MM.1S (cell line): ENCODE measurements at regions not wholly inside any gene's neighbourhood (a gene's known extent, or its start where the extent isn't known, plus 50 kb on each side); places are given as distances from the start of the nearest gene placed in this dataset.

Experiments
- DNase-seq: peaks from one replicate; pipeline ENCODE4 v3.0.0-alpha.2; 2015
- H2AFZ ChIP-seq: fragments of 300-600 bp; sonication (generic); 2 replicates; pipeline ENCODE4 v1.6.0; 2016; ENCODE audit warnings: antibody characterized with exemption, low read length
- H3F3A ChIP-seq: fragments of 300-600 bp; sonication (generic); 2 replicates; pipeline ENCODE4 v1.6.1; 2016; ENCODE audit warnings: mild to moderate bottlenecking, antibody characterized with exemption, low read length, moderate library complexity, mixed read lengths; ENCODE audit not compliant: insufficient read depth
- H3K27ac ChIP-seq: fragments of 300-600 bp; sonication (generic); 2 replicates; pipeline ENCODE4 v1.5.1; 2016; ENCODE audit warnings: mild to moderate bottlenecking, low read length
- H3K27me3 ChIP-seq: fragments of 300-600 bp; sonication (generic); replicated peaks from 2 replicates; pipeline ENCODE4 v1.6.0; 2016; ENCODE audit warnings: low read length; ENCODE audit not compliant: insufficient read depth
- H3K36me3 ChIP-seq: fragments of 300-600 bp; sonication (generic); replicated peaks from 2 replicates; pipeline ENCODE4 v1.6.1; 2016; ENCODE audit warnings: mild to moderate bottlenecking, low read length, mixed read lengths; ENCODE audit not compliant: insufficient read depth
- H3K4me1 ChIP-seq: fragments of 300-600 bp; sonication (generic); 2 replicates; pipeline ENCODE4 v1.6.1; 2016; ENCODE audit warnings: low read length, mixed read lengths
- H3K4me2 ChIP-seq: fragments of 300-600 bp; sonication (generic); 2 replicates; pipeline ENCODE4 v1.6.0; 2016; ENCODE audit warnings: low read depth, low read length
- H3K4me3 ChIP-seq: fragments of 300-600 bp; sonication (generic); 2 replicates; pipeline ENCODE4 v1.5.1; 2016; ENCODE audit warnings: low read length, mixed read lengths
- H3K79me2 ChIP-seq: fragments of 300-600 bp; sonication (generic); 2 replicates; pipeline ENCODE4 v1.6.1; 2016; ENCODE audit warnings: mixed run types, low read length, mixed read lengths
- H3K9ac ChIP-seq: fragments of 300-600 bp; sonication (generic); 2 replicates; pipeline ENCODE4 v1.6.1; 2016; ENCODE audit warnings: low read length, mixed read lengths
- H3K9me2 ChIP-seq: fragments of 300-600 bp; sonication (generic); replicated peaks from 2 replicates; pipeline ENCODE4 v1.6.1; 2016; ENCODE audit warnings: mild to moderate bottlenecking, low read length, mixed read lengths; ENCODE audit not compliant: insufficient read depth
- H3K9me3 ChIP-seq: fragments of 300-600 bp; sonication (generic); replicated peaks from 2 replicates; pipeline ENCODE4 v1.6.1; 2016; ENCODE audit warnings: mild to moderate bottlenecking, low read length, mixed read lengths; ENCODE audit not compliant: insufficient read depth
- H4K20me1 ChIP-seq: fragments of 300-600 bp; sonication (generic); 2 replicates; pipeline ENCODE4 v1.6.1; 2016; ENCODE audit warnings: mild to moderate bottlenecking, low read length, moderate library complexity, mixed read lengths; ENCODE audit not compliant: insufficient read depth
- CTCF ChIP-seq: fragments of 300-600 bp; sonication (generic); IDR thresholded peaks from 2 replicates; pipeline ENCODE4 v1.5.1; 2016; ENCODE audit warnings: antibody characterized with exemption, low read length, mixed read lengths
- EZH2 ChIP-seq: fragments of 300-600 bp; sonication (generic); optimal IDR thresholded peaks from 2 replicates; pipeline ENCODE3; 2017; ENCODE audit warnings: low read depth, mild to moderate bottlenecking, antibody characterized with exemption, low read length, mixed read lengths
- EZH2phosphoT487 ChIP-seq: fragments of 300-600 bp; sonication (generic); IDR thresholded peaks from 2 replicates; pipeline ENCODE4 v1.6.1; 2018; ENCODE audit warnings: antibody characterized with exemption, low read length

DNA sequence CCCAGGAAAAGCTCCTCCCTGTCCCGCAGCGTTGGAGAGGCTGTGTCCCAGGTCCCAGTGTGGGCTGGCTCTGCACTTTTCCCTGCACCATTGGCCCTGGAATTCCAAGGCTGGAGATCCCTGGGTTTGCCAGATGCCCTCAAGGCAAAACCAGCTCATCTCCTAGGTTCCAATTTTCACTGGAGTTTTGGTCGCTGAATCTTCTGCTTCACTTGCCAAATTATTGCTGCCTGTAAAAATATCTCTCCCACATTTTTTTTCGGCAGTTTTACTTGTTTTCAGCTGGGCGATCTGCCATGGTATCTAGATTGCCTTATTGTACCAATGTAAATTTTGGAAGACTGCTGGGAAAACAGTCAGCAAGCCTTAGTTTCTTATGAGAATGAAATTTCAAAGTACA is 150.9 kb upstream of the ATP10A start:
- no peaks in the 10 kb centered on the region for H3F3A ChIP-seq
- H3K9ac ChIP-seq, result no peak overlapping the region

DNA sequence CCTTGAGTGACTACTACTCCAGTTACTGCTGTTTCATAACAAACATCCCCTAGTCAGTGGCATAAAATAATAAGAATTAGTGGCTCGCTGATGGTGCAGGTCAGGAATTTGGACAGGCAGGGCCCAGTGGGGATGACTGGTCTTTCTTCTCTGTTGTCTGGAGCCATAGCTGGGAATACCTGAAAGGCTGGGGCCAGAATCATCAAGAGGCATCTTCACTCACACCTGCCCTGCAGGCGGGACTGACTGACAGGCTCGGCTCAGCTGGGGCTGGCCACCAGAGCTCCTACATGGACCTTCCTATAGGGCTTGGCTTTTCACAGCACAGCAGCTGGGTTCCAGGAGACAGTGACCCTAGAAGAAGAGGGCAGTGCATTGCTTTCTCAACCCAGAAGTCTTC is 148.8 kb upstream of the ATP10A start:
- H3K4me3 ChIP-seq, result no peak overlapping the region
- TF ChIP-seq CTCF (no peak), EZH2 (no peak), EZH2phosphoT487 (no peak)

More for the DNA sequence above, 150.9 kb upstream of the ATP10A start:
- Histone ChIP-seq H3K4me1 (no peaks in the 10 kb centered on the region), H3K4me2 (no peak overlapping the region), H3K79me2 (no peaks in the 10 kb centered on the region), H3K36me3 (no peaks in the 10 kb centered on the region), H3K9me3 (no peaks in the 10 kb centered on the region), H3K4me3 (no peak overlapping the region), H3K9me2 (no peaks in the 10 kb centered on the region), H3K27ac (no peak overlapping the region), H3K27me3 (no peaks in the 10 kb centered on the region), H2AFZ (no peak overlapping the region), H4K20me1 (no peaks in the 10 kb centered on the region)
- TF ChIP-seq EZH2 (no peak), EZH2phosphoT487 (no peak)
- DNase-seq, result no peak

DNA sequence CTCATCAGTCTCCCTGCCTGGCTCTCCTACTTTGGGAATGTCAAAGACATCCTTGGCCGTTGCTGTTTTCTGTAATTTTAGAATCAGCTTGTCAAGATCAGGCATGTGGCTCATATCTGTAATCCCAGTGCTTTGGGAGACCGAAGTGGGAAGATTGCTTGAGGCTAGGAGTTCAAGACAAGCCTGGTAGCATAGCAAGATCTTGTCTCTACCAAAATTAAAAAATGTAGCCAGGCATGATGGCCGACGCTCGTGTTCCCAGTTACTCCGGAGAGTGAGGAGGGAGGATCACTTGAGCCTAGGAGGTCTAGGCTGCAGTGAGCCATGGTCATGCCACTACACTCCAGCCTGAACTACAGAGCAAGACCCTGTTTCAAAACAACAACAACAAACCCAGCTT is 144.0 kb upstream of the ATP10A start:
- H3K27me3 ChIP-seq, result no peaks in the 10 kb centered on the region
- TF ChIP-seq CTCF (no peak), EZH2 (no peak), EZH2phosphoT487 (no peak)
- H2AFZ ChIP-seq, result no peak overlapping the region
- H3K27ac ChIP-seq, result no peak overlapping the region
- no peaks in the 10 kb centered on the region for H3K4me1 ChIP-seq
- H3K79me2 ChIP-seq, result no peaks in the 10 kb centered on the region
- H3K4me2 ChIP-seq, result no peak overlapping the region
- no peak overlapping the region for H3K4me3 ChIP-seq
- no peaks in the 10 kb centered on the region for H3F3A ChIP-seq
- H3K36me3 ChIP-seq, result no peaks in the 10 kb centered on the region
- H4K20me1 ChIP-seq, result no peaks in the 10 kb centered on the region
- H3K9me3 ChIP-seq, result no peaks in the 10 kb centered on the region
- DNase-seq, result no peak
- H3K9ac ChIP-seq, result no peak overlapping the region
- H3K9me2 ChIP-seq, result no peaks in the 10 kb centered on the region

More for the DNA sequence above, 148.8 kb upstream of the ATP10A start:
- no peak for DNase-seq
- Histone ChIP-seq H3K4me1 (no peaks in the 10 kb centered on the region), H2AFZ (no peak overlapping the region), H3K79me2 (no peaks in the 10 kb centered on the region), H3K4me2 (no peak overlapping the region), H3K36me3 (no peaks in the 10 kb centered on the region), H3K27ac (no peak overlapping the region), H3F3A (no peaks in the 10 kb centered on the region), H3K27me3 (no peaks in the 10 kb centered on the region), H3K9me3 (no peaks in the 10 kb centered on the region), H4K20me1 (no peaks in the 10 kb centered on the region), H3K9ac (no peak overlapping the region), H3K9me2 (no peaks in the 10 kb centered on the region)

DNA sequence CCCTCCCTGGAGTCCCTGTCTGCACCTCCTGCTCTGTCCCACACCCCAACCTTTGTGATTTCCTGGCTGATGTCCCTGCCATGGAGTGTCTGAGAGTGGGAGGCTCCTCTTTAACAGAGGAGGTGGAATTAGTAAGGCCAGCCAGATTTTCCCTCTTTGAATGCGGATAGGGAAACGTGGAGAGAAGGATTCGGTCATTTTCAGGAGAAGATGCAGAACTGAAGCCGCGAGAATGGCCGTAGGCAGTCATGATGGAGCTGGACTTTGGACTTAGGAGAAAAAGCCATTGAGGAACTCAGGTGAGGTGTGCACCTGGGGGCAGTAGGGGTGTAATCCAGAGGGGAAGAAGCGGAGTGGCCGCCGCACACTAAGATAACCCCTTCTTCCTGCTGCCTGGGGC is 138.1 kb upstream of the ATP10A start:
- no peaks in the 10 kb centered on the region for H3K4me1 ChIP-seq
- no peaks in the 10 kb centered on the region for H3K9me3 ChIP-seq
- no peaks in the 10 kb centered on the region for H3K36me3 ChIP-seq
- no peaks in the 10 kb centered on the region for H3K27me3 ChIP-seq
- H3K4me3 ChIP-seq, result no peak overlapping the region
- DNase-seq, result no peak
- no peak overlapping the region for H3K4me2 ChIP-seq
- H3K27ac ChIP-seq, result no peak overlapping the region
- no peak for TF ChIP-seq EZH2phosphoT487
- TF ChIP-seq CTCF, result no peak
- no peak for TF ChIP-seq EZH2
- no peak overlapping the region for H2AFZ ChIP-seq
- H3K79me2 ChIP-seq, result no peaks in the 10 kb centered on the region
- H3K9me2 ChIP-seq, result no peaks in the 10 kb centered on the region
- no peaks in the 10 kb centered on the region for H4K20me1 ChIP-seq
- no peak overlapping the region for H3K9ac ChIP-seq
- H3F3A ChIP-seq, result no peaks in the 10 kb centered on the region
